GM18502 (cell line): ENCODE measurements at regions not wholly inside any gene's neighbourhood (a gene's known extent, or its start where the extent isn't known, plus 50 kb on each side); places are given as distances from the start of the nearest gene placed in this dataset.

Experiments
- ATAC-seq: cut with Tn5 transposase; IDR thresholded peaks from one replicate; pipeline ENCODE4 v1.9.1; 2021; ENCODE audit warnings: mild to moderate bottlenecking; ENCODE audit not compliant: unreplicated experiment, poor library complexity

DNA sequence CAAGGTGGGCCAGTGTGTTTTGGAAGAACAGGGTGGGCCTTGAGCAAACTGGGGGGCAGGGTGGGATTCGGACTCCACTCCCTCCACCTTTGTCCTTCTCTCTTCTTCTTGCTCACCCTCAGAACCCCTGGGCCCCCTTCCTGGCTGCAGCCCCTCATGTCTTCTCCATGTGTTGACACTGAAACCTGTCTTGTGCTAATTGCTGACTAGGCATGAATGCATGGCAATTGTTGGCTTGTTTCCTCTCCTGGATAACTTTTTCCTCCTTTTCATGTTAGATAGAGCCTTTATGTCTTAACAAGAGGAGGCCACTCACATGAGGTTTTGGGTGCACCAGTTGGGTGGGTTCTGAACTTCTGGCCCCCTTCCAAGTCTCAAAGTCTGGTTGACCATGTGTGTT lies 181.6 kb upstream of the MKI67 start:
- no peak for ATAC-seq

DNA sequence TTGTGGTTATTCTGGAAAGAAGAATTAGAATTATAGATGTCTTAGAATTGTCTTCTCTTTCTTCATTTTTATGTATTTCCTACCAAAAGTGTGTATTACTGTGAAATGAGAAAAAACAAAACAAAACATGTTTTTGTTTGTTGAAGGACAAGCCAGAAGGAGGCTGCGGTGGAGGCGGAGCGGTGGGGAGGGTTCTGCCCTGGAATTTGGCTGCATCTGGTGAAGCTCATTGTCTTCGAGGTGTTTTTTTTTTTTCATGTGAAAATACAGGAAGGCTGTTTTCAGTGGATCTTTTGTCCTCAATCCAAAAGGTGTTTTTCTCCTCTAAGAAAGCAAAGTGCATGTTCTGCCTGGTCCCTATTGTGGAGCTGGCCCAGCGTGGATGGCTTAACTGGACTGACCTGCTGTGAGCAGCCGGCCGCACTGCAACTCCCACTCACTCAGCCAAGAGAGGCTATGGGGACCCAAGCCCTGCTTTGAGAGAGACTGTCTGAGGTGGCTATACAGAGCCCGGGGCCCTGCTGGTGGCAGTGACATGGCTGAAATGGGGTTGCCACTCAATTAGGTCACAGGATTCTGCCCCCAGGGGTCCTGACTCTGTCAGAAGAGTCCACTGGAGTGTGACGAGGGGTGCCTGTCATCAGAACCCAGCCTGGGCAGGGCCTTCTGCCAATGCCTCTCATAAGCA lies 184.9 kb upstream of the MKI67 start:
- no peak for ATAC-seq

DNA sequence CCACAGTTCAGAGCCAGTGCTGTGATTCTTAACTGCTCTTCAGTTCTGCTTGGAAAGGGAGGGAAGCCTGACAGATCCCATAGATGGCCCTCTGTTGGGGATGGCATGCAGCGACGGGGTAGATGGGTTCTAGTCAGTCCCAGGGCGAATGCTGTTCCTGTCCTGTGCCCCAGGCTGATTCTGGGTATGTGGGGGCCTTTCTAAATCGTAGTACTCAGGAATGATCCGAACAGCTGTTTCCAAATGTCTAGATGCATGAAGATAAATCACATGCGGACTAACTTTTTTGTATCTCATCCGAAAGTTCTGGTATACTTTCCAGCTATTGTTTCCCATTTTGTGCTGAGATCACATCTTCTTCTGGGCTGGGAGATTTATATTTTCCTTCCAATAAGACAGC lies 186.0 kb upstream of the MKI67 start:
- ATAC-seq: no peak

GRCh38 chr10:128314686-128315085 lies 188.5 kb upstream of the MKI67 start:
- no peak for ATAC-seq

- no peak for ATAC-seq
Measured at GRCh38 chr10:128316121-128316726, 190.0 kb upstream of the MKI67 start.

GRCh38 chr10:128316925-128317324 lies 190.7 kb upstream of the MKI67 start:
- ATAC-seq: no peak

- ATAC-seq: no peak
Measured at GRCh38 chr10:128318366-128318765, 192.1 kb upstream of the MKI67 start.

DNA sequence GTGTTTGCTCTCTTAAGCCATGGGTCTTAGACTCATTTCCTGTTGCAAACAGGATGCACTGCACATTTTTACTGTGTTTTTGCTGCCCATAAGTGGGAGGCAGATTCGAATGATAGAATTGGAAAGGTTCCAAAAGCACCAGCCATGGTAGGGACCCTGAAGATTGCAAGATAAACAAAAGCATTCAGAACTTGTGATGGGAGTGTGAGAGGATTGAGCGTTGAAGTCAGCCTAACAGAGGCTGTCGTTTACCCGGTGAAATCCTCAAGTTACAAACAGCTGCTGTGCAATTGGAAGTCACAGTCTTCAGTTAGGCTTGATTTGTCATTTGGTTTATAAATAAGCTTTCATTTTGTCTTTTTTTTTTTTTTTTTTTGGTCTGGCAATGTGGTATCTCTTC lies 192.7 kb upstream of the MKI67 start:
- no peak for ATAC-seq

DNA sequence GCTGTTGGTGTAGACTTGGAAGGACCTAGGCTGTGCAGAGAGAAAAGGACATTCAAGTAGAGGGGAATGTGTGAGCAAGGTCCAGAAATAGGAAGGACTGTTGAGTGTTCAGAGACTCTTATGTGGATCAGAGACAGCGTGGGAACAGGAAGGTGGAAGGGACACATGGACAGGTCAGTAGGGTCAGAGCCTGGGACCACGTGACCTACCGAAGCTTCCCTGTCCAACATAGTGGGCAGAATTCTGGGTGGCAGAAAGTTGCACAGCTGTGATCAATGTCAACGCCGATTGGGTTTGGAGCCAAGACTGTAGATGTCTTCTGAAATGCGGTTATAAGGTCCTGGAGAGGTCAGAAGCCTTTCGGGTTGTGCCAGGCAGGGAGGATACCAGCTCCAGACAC lies 195.9 kb upstream of the MKI67 start:
- no peak for ATAC-seq

- no peak for ATAC-seq
Measured at GRCh38 chr10:128322950-128323349, 196.7 kb upstream of the MKI67 start.

DNA sequence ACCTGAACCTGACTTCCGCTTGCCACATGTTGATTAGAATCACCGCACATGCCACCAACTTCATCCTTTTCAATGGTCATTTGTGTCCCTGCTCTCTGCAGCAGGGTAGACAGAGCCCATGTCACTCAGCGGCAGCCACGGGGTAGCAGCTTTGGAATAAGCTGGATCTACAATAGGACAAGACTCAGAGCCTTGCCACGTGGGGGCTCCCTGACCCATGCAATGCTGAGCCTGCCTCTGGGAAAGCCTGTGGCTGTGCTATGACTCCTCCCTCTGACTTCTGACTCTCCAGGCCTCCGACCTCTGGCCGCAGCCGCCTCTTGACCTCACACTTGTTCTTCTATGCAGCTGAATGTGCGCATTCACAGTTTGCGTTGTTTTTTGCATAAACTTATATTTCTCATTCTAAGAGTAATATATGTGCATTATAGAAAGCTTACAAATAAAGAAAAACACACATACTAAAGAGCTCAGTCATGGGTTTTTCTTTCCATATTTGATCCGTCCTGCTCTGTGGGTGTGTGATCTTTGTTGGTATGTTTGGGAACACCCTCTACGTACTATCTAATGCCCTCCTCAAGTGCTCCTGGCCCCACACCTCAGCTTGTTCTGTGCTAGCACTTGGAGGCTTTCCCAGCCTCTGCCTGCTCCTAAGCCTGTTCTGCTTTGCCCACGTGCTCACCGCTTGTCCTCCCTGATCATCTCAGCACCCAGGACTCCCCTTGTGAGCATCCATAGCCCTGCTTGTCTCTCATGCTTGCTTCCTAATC lies 198.0 kb upstream of the MKI67 start:
- no peak for ATAC-seq

GRCh38 chr10:128325788-128326187 lies 199.6 kb upstream of the MKI67 start:
- no peak for ATAC-seq

DNA sequence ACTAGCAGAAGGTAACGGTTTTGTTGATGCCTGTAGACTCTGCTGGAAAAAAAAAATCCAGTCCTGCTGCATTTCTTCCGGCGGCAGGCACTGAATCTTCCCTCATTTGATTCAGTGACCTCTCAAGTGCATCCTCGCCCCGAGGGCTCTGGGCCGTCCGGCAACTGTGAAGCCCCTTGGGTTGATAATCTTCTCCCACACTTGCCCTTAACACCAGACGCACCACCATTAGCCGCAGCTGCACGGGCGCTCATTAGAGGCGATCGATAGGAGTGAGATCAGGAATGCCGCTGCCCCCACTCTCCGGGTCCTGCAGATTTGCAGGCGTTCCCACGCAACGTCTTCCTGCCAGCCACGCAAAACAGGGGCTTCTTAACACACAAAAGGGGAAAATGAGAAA lies 200.0 kb upstream of the MKI67 start:
- no peak for ATAC-seq

GRCh38 chr10:128326851-128327250 lies 200.6 kb upstream of the MKI67 start:
- no peak for ATAC-seq

GRCh38 chr10:128336401-128336800 lies 210.2 kb upstream of the MKI67 start:
- no peak for ATAC-seq

GRCh38 chr10:128337860-128338378 lies 211.7 kb upstream of the MKI67 start:
- ATAC-seq: no peak

GRCh38 chr10:128338951-128339350 lies 212.7 kb upstream of the MKI67 start:
- no peak for ATAC-seq

- ATAC-seq: no peak
Measured at GRCh38 chr10:128339753-128340152, 213.5 kb upstream of the MKI67 start.

- ATAC-seq: no peak
Measured at GRCh38 chr10:128345353-128345752, 219.1 kb upstream of the MKI67 start.

DNA sequence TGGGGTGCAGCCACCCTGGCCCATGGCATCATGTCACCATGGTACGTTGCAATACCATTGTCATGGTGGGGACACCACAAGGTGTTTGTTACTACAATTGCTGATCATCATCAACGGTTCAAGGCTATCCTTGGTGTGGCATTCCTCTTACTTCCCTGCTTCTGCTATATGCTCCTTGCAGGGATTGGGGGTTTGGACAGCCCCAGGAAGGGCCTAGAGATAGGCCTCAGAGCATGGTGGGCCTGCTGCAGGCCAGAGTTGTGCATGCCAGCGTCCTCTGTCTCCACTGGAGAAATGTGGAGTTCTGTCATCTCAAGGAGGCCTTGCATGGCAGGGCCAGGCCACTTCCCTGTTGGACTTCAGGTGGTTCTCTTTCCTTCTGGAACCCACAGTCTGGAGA lies 234.6 kb upstream of the MKI67 start:
- no peak for ATAC-seq

DNA sequence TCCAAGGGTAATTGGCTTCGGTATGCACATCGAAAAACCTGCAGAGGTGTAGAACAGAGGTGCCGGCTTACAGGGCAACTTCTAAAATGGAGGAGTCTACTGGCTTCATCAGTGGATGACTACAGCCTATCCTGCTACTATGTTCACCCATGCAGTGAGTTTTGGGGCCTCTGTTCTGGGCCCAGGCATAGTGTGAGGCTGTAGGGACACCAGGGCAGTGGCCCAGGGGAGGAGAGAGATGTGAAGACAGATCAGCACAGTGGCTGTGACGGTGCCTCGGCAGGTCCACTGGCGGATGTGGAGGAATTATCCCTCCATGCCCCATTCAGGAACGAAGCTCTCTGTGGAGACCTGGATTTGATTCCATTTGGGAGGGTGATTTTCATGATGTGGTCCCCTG lies 235.3 kb upstream of the MKI67 start:
- no peak for ATAC-seq
